Vagina (tissue), 2 donors: ENCODE measurements at regions not wholly inside any gene's neighbourhood (a gene's known extent, or its start where the extent isn't known, plus 50 kb on each side); places are given as distances from the start of the nearest gene placed in this dataset.

Source experiments
- POLR2A ChIP-seq, 2 donors: fragments of 450-650 bp; IDR thresholded peaks; one replicate each; pipeline ENCODE4 v1.6.1; 2017; ENCODE audit warnings: antibody characterized with exemption in 2 of 2, mild to moderate bottlenecking in 2 of 2, moderate library complexity in 2 of 2
- POLR2AphosphoS5 ChIP-seq, 2 donors: sonication (generic); formaldehyde crosslinking; IDR thresholded peaks; one replicate each; pipeline ENCODE4 v1.9.0; 2017; ENCODE audit warnings: antibody characterized with exemption in 2 of 2, mild to moderate bottlenecking in 2 of 2, low read depth in 1 of 2; ENCODE audit not compliant: insufficient read depth in 1 of 2
- TF ChIP-seq, protein P1 (sequence below), 3 experiments: fragments of 450-650 bp in 2 of 3; fragments of 200-600 bp in 1 of 3; sonication (generic) in 1 of 3; IDR thresholded peaks; one replicate each; pipeline ENCODE4 v1.5.1; 2017 to 2019; ENCODE audit warnings: antibody characterized with exemption in 3 of 3, mild to moderate bottlenecking in 2 of 3, moderate library complexity in 2 of 3

DNA sequence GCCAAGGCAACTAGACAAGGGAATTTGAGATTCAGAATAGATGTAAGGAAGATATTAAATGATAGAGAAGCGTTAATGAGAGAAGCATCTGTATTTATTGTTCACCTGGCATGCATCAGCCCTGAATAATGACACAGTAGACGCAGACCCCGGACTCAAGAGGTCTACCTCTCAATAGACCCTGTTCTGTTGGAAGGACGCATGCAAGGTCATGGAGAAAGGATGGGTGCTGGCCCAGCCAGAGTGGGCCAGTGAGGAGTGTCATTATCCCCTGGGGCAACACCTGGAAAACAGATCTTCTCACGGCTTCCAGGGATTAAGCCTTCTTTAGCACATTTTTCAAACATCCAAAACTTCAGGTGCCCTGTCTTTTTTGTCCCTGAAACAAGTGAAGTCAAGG lies 461.0 kb downstream of the EIPR1 start:
- TF ChIP-seq, protein P1, sequence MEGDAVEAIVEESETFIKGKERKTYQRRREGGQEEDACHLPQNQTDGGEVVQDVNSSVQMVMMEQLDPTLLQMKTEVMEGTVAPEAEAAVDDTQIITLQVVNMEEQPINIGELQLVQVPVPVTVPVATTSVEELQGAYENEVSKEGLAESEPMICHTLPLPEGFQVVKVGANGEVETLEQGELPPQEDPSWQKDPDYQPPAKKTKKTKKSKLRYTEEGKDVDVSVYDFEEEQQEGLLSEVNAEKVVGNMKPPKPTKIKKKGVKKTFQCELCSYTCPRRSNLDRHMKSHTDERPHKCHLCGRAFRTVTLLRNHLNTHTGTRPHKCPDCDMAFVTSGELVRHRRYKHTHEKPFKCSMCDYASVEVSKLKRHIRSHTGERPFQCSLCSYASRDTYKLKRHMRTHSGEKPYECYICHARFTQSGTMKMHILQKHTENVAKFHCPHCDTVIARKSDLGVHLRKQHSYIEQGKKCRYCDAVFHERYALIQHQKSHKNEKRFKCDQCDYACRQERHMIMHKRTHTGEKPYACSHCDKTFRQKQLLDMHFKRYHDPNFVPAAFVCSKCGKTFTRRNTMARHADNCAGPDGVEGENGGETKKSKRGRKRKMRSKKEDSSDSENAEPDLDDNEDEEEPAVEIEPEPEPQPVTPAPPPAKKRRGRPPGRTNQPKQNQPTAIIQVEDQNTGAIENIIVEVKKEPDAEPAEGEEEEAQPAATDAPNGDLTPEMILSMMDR (IDR thresholded peaks at IDR 0.05), result no peak
- TF ChIP-seq POLR2AphosphoS5 (IDR thresholded peaks at IDR 0.05; ENCODE audit: insufficient read depth in 1 of 2, low read depth in 1 of 2), result no peak
- TF ChIP-seq POLR2A (IDR thresholded peaks at IDR 0.05), result no peak
